ENCODE measurements at regions not wholly inside any gene's neighbourhood (a gene's known extent, or its start where the extent isn't known, plus 50 kb on each side); places are given as distances from the start of the nearest gene placed in this dataset.

GRCh38 chr17:27222515-27222914 is 71.4 kb upstream of the WSB1 start:
- H3K9me3 ChIP-seq (ENCODE audit: severe bottlenecking): no peaks in the 10 kb centered on the region
- no peak for DNase-seq
- no peaks in the 10 kb centered on the region for H3K36me3 ChIP-seq
- TF ChIP-seq CTCF (IDR thresholded peaks at IDR 0.05; ENCODE audit: low read depth, low read length): no peak
- no peaks in the 10 kb centered on the region for H3K27me3 ChIP-seq (ENCODE audit: insufficient read depth, low read depth, severe bottlenecking)
- H3K27ac ChIP-seq: no peak overlapping the region
- H3K4me3 ChIP-seq (ENCODE audit: low read depth, low read length): no peak overlapping the region

GRCh38 chr17:27224526-27225315 is 69.2 kb upstream of the WSB1 start:
- Histone ChIP-seq H3K27ac (no peak overlapping the region), H3K27me3 (ENCODE audit: insufficient read depth, low read depth, severe bottlenecking) (no peaks in the 10 kb centered on the region), H3K9me3 (ENCODE audit: severe bottlenecking) (no peaks in the 10 kb centered on the region), H3K36me3 (no peaks in the 10 kb centered on the region), H3K4me3 (ENCODE audit: low read depth, low read length) (no peak overlapping the region)
- no peak for TF ChIP-seq CTCF (IDR thresholded peaks at IDR 0.05; ENCODE audit: low read depth, low read length)
- no peak for DNase-seq

- Histone ChIP-seq H3K4me3 (ENCODE audit: low read depth, low read length) (no peak overlapping the region), H3K27ac (no peak overlapping the region), H3K36me3 (no peaks in the 10 kb centered on the region), H3K9me3 (ENCODE audit: severe bottlenecking) (no peaks in the 10 kb centered on the region), H3K27me3 (ENCODE audit: insufficient read depth, low read depth, severe bottlenecking) (no peaks in the 10 kb centered on the region)
- no peak for DNase-seq
- no peak for TF ChIP-seq CTCF (IDR thresholded peaks at IDR 0.05; ENCODE audit: low read depth, low read length)
Measured at GRCh38 chr17:27226611-27227230, 67.2 kb upstream of the WSB1 start.

- TF ChIP-seq CTCF (IDR thresholded peaks at IDR 0.05; ENCODE audit: low read depth, low read length): no peak
- Histone ChIP-seq H3K27me3 (ENCODE audit: insufficient read depth, low read depth, severe bottlenecking) (no peaks in the 10 kb centered on the region), H3K27ac (no peak overlapping the region), H3K4me3 (ENCODE audit: low read depth, low read length) (no peak overlapping the region), H3K36me3 (no peaks in the 10 kb centered on the region), H3K9me3 (ENCODE audit: severe bottlenecking) (no peaks in the 10 kb centered on the region)
- no peak for DNase-seq
Measured at GRCh38 chr17:27230996-27231395, 62.9 kb upstream of the WSB1 start.

GRCh38 chr17:27232328-27232727 is 61.6 kb upstream of the WSB1 start:
- no peak overlapping the region for H3K4me3 ChIP-seq (ENCODE audit: low read depth, low read length)
- H3K27ac ChIP-seq: no peak overlapping the region
- H3K36me3 ChIP-seq: no peaks in the 10 kb centered on the region
- no peak for DNase-seq
- no peaks in the 10 kb centered on the region for H3K27me3 ChIP-seq (ENCODE audit: insufficient read depth, low read depth, severe bottlenecking)
- H3K9me3 ChIP-seq (ENCODE audit: severe bottlenecking): no peaks in the 10 kb centered on the region
- TF ChIP-seq CTCF (IDR thresholded peaks at IDR 0.05; ENCODE audit: low read depth, low read length): no peak

Measured in WERI-Rb-1 (cell line).